ENCODE measurements at regions not wholly inside any gene's neighbourhood (a gene's known extent, or its start where the extent isn't known, plus 50 kb on each side); places are given as distances from the start of the nearest gene placed in this dataset.

DNA sequence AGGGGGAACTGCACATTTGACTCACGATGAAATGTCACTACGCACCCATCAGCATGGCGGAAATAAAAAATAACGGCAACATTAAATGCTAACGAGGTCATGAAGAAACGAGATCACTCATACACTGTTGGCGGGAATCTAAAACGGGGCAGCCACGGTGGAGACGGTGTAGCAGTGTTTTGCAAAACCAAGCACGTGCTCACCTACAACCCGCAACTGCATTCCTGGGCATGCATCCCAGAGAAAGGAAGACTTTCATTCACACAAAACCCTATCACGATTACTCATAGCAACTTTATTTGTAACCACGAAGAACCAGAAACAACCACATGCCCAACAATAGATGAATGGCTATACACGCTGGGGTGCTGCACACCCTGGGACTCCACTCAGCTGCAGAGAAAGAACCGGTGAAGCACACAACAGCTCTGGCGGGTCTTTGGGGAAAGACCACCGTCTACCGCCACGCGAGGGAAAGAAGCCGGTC lies 77.0 kb downstream of the YTHDF1 start:
- no peaks in the 10 kb centered on the region for H3K9me2 ChIP-seq (replicated peaks; ENCODE audit: low read length)
- peak; percentile 84 for DNase-seq
- ATAC-seq: peak; percentile 84
- H2AFZ ChIP-seq (ENCODE audit: low read length): no peak overlapping the region
- H3K27me3 ChIP-seq (ENCODE audit: low read length): peaks cover 53% of the 10 kb centered on the region
- no peak overlapping the region for H3K27ac ChIP-seq (ENCODE audit: low read length)
- H3K79me2 ChIP-seq (ENCODE audit: low read length): no peaks in the 10 kb centered on the region
- H3K4me2 ChIP-seq (ENCODE audit: low read length): peak overlapping the region; percentile 35
- peaks cover 14% of the 10 kb centered on the region for H3K4me1 ChIP-seq (ENCODE audit: insufficient read depth, low read length)
- BruUV-seq (replicated peaks): no TSS peak
- H4K20me1 ChIP-seq (ENCODE audit: low read length): no peaks in the 10 kb centered on the region
- H3K36me3 ChIP-seq (ENCODE audit: low read depth, low read length): no peaks in the 10 kb centered on the region
- no peaks in the 10 kb centered on the region for H3F3A ChIP-seq (ENCODE audit: low read length, unreplicated experiment)
- TF ChIP-seq EZH2 (IDR thresholded peaks at IDR 0.05; ENCODE audit: low read length, unreplicated experiment) (no peak), CTCF (conservative IDR thresholded peaks at IDR 0.05; ENCODE audit: low read depth, low read length) (no peak), EZH2phosphoT487 (IDR thresholded peaks at IDR 0.05; ENCODE audit: borderline replicate concordance, low read length) (no peak)
- ChIA-PET CTCF (no interaction called here), POLR2A (ENCODE audit: unreplicated experiment) (no interaction called here)
- no peak overlapping the region for H3K9ac ChIP-seq (ENCODE audit: low read length)
- intact Hi-C loops (cut with micrococcal nuclease): no loop called here
- H3K4me3 ChIP-seq (ENCODE audit: low read length): no peak overlapping the region
- no peaks in the 10 kb centered on the region for H3K9me3 ChIP-seq (ENCODE audit: low read length)

- Histone ChIP-seq H3K9ac (ENCODE audit: low read length) (no peak overlapping the region), H3K36me3 (ENCODE audit: low read depth, low read length) (no peaks in the 10 kb centered on the region), H3F3A (ENCODE audit: low read length, unreplicated experiment) (no peaks in the 10 kb centered on the region), H4K20me1 (ENCODE audit: low read length) (no peaks in the 10 kb centered on the region), H3K4me2 (ENCODE audit: low read length) (peak overlapping the region; percentile 35; the same call in 1 of the 2 replicates), H3K27me3 (ENCODE audit: low read length) (peaks cover 45% of the 10 kb centered on the region), H3K9me3 (ENCODE audit: low read length) (no peaks in the 10 kb centered on the region), H3K27ac (ENCODE audit: low read length) (no peak overlapping the region), H2AFZ (ENCODE audit: low read length) (no peak overlapping the region), H3K4me1 (ENCODE audit: insufficient read depth, low read length) (peaks cover 14% of the 10 kb centered on the region), H3K9me2 (replicated peaks; ENCODE audit: low read length) (no peaks in the 10 kb centered on the region), H3K79me2 (ENCODE audit: low read length) (no peaks in the 10 kb centered on the region), H3K4me3 (ENCODE audit: low read length) (no peak overlapping the region)
- DNase-seq (no peak), ATAC-seq (no peak)
- intact Hi-C loops (cut with micrococcal nuclease): no loop called here
- BruUV-seq (replicated peaks): no TSS peak
- ChIA-PET CTCF (no interaction called here), POLR2A (ENCODE audit: unreplicated experiment) (no interaction called here)
- TF ChIP-seq CTCF (conservative IDR thresholded peaks at IDR 0.05; ENCODE audit: low read depth, low read length) (no peak), EZH2 (IDR thresholded peaks at IDR 0.05; ENCODE audit: low read length, unreplicated experiment) (no peak), EZH2phosphoT487 (IDR thresholded peaks at IDR 0.05; ENCODE audit: borderline replicate concordance, low read length) (no peak)
Measured at GRCh38 chr20:63137851-63138415, 78.0 kb downstream of the YTHDF1 start.

DNA sequence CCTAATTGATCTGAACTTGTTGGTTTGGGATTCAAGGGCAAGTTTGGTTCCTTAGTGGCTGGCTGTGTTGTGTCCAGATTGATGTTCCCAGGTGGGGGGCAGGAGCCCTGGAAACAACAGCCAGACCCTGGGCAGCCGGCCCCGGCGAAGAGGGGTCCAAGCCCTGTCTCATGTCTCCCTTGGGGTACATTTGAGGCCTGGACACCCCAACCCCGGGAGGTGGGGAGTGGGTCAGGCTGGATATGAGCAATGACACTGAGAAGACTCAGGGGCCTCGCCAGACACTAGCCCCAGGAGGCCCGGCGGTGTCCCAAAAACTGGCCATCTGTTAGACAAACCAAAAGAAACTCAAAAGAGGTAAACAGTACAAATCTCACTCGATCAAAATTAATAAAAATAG lies 79.6 kb downstream of the YTHDF1 start:
- no TSS peak for BruUV-seq (replicated peaks)
- intact Hi-C loops (cut with micrococcal nuclease): no loop called here
- no peaks in the 10 kb centered on the region for H3K36me3 ChIP-seq (ENCODE audit: low read depth, low read length)
- H3K27me3 ChIP-seq (ENCODE audit: low read length): peaks cover 30% of the 10 kb centered on the region
- H4K20me1 ChIP-seq (ENCODE audit: low read length): no peaks in the 10 kb centered on the region
- H3K9me2 ChIP-seq (replicated peaks; ENCODE audit: low read length): no peaks in the 10 kb centered on the region
- H3K9ac ChIP-seq (ENCODE audit: low read length): no peak overlapping the region
- H3K4me3 ChIP-seq (ENCODE audit: low read length): no peak overlapping the region
- H3F3A ChIP-seq (ENCODE audit: low read length, unreplicated experiment): no peaks in the 10 kb centered on the region
- H3K4me1 ChIP-seq (ENCODE audit: insufficient read depth, low read length): peaks cover 14% of the 10 kb centered on the region
- TF ChIP-seq EZH2phosphoT487 (IDR thresholded peaks at IDR 0.05; ENCODE audit: borderline replicate concordance, low read length): no peak
- no peak for TF ChIP-seq CTCF (conservative IDR thresholded peaks at IDR 0.05; ENCODE audit: low read depth, low read length)
- TF ChIP-seq EZH2 (IDR thresholded peaks at IDR 0.05; ENCODE audit: low read length, unreplicated experiment): no peak
- H3K79me2 ChIP-seq (ENCODE audit: low read length): no peaks in the 10 kb centered on the region
- no peak overlapping the region for H2AFZ ChIP-seq (ENCODE audit: low read length)
- no peak overlapping the region for H3K27ac ChIP-seq (ENCODE audit: low read length)
- ATAC-seq (no peak), DNase-seq (no peak)
- ChIA-PET POLR2A (ENCODE audit: unreplicated experiment) (no interaction called here), CTCF (no interaction called here)
- no peak overlapping the region for H3K4me2 ChIP-seq (ENCODE audit: low read length)
- no peaks in the 10 kb centered on the region for H3K9me3 ChIP-seq (ENCODE audit: low read length)

Measured in PC-3 (cell line).